Ramos (cell line): ENCODE measurements at regions not wholly inside any gene's neighbourhood (a gene's known extent, or its start where the extent isn't known, plus 50 kb on each side); places are given as distances from the start of the nearest gene placed in this dataset.

Experiments used
- in situ Hi-C: fragments of 300-500 bp; cut with MboI; formaldehyde crosslinking; loops from one replicate; pipeline ENCODE4 v1.14.3; 2022; ENCODE audit warnings: low sequenced_read_pairs; ENCODE audit not compliant: unreplicated experiment

DNA sequence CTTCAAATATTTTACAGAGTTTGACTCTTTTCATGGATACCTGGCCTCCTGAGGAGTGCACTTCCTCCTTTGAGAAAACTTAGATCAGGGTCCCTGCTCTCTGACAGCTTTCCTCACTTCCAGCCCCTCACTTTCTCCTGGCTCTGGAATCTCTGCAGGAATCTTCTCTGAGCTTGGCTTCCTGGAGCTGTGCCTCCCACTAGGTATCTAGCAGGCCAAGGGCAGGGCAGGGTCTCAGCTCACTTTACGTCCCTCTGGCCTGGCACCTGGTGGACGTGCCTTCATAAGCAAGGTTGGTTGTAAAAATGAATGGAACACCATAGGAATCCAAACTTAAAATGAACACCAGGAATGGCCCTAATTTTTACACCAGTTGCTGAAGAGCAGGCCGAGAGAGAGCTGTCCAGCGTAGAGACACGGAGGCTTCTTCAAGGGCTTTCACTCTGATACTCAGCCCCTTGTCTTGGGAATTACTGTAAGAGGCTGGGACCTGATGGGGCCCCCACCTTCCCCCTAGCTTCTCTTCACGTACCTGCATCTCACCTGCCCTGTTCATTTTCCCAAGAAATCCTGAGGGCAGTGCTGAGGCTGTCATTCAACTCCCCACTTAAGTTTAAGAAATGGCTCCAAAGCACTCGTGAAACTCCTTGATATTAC lies 426.9 kb upstream of the ID2 start:
- in situ Hi-C loops = no loop called here

DNA sequence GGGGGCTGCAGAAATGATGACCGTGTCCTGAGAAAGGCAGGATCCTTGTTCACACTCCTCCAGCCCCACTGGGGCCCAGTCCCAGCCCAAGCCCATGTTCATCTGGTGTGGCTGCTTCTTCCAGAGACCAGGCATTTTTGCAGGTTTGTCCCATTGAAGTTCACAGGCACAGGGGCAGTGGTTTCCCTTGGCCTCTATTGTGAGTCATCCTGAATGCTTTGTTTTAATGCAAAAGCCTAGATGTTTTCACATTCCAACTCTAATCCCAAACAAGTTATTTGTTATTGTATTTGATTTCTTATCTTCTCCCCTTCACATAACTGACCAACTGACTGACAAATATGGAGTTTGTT lies 426.4 kb upstream of the ID2 start:
- in situ Hi-C loops = no loop called here

DNA sequence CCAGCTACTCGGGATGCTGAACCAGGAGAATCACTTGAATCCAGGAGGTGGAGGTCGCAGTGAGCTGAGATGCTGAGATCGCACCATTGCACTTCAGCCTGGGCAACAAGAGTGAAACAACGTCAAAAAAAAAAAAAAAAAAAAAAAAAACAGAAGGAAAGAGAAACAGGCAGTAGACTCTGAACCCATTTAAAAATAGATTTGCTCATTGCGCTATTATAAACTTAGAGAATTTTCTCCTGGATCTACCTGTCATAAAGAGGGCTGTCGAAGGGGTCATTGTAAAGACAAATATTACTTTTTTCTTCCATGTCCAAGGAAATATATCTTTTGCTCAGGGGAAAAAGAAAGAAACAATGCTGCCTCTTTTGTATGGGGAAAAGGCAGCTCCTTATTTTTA lies 425.0 kb upstream of the ID2 start:
- in situ Hi-C loops = no loop called here

DNA sequence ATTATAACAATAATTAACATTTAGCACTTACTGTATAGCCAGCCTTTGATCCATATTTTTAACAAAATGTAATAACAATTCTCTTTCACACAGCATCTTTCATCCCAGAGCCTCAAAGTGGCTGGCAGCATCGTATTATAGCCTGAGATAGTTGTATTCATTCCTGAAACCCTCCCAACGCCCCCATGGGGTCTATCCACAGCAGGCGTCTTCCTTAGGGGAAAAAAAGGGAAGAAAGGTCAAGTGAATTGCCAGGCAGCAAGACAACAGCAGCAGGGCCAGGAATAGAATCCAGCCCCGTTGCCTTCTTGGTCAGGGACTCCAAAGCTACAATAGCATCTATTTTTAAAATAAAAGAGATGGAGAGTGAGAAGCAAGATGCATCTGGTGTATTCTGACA lies 424.4 kb upstream of the ID2 start:
- in situ Hi-C loops = no loop called here

DNA sequence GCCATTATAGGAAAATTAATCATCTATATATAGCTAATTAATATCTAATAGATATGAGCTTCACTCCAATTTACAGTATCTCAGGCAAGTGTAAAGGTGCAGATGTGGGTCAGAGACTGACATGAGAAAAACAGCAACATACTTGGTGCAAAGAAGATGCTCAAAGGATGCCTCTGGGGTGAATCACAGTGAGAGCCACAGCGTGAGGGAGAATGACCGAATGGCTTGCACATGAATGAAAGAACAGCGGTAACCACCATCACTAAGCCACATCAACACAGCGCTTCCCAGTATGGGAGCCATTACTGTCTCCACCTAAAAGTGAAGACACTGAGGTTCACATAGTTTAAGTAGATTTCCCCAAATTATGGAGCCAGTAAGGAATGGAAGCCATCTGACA lies 423.4 kb upstream of the ID2 start:
- in situ Hi-C loops = no loop called here

DNA sequence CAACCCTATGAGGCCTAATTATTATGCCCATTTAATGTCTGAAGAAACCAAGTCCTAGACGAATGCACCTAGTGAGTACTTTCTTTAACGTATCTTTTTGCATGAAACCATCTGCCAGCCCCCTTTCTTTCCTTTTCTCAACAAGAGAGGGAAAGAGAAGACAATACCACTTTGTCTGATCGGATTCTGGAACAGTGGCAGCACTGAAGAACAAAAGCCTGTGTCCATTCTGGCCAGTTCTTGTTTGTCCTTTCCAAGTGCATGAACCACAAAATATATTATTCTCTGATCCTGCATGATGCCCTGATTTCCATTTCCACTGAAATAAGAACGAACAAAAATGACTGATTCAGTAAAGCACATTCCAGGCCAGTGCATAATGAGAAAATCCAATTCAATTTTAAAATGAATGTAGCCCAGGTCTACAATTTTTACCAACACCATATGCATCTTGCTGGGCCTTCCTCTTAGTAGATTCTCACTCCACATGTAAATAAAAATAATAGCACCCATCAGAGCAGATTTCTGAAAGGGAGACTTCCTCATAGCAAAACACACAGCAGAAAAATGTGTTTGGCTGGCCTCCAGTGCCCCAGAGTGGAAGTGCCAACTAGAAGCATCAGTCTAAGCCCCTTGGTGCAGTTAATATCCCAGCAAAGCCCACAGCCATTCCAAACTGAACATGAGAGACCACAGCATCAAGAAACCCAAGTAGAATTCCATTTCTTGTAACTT lies 422.6 kb upstream of the ID2 start:
- in situ Hi-C loops = no loop called here

DNA sequence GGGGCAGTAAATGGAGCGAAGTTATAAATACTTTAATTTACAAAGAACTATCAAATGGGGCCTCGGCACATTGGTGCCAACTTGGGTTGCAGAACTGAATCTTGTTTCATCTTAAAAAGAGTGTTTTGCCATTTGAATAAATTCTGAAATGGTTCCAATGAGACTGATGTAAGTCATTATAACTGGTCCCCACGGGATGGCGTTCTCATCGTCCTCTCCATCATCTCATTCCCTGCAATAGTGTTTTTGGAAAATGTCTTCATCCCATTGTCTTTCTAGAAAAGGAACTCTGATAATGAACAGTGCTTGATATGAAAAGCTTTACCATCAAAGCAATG lies 422.0 kb upstream of the ID2 start:
- in situ Hi-C loops = no loop called here

DNA sequence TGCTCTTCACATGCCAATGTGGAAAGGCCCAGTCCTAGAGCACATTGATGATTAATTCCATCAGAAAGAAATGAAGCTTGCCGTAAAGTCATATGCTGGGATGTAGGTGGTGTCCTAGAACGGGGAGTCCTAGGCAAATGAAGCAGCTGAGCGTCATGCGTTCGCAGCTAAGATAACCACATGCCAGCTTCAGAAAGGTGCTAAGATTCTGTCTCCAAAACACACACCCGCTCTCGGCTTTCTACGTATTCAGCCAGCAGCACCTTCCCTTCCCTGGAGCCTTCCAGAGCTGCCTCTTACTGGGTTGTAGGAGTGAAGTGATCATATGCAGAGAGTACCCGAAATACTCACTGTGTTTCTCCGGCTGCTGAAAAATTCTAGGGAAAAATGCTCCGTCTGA lies 421.6 kb upstream of the ID2 start:
- in situ Hi-C loops = no loop called here

DNA sequence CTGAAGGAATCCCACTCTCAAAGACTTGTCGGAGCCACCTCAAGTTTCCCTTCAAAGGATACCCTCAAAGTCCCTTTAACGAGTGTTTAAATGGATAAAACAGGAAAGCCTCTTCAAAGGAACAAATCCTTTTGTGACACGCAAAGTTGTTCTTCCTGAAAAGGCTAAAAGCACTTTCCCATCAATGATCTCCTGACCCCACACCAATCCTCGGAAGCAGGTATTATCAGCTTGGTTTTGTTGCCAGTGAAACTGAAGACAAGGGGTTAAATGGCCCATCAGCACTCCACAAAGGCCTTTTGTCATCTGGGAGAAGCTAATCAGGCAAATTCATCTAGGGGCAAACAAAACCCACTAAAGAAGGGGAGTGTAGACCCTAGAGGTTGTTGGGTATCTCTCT lies 418.0 kb upstream of the ID2 start:
- in situ Hi-C loops = no loop called here

DNA sequence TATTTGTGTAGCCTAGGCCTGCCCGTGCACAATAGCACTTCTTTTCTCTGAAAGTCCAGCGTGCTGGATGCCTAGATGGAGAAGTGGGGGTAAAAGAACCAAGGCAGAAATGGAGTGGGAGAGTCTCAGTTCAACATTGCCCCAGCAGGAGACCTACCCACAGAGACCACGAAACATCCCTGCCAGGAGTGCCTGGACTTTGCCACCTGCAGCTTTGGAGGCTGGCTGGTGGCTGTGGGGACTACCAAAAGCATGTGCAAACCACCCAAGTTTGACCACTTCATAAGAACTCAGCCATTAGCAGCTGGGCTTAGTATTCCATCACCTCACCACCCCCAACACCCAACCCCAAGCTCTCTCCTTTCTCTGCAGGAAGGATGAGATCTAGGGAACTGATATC lies 416.9 kb upstream of the ID2 start:
- in situ Hi-C loops = no loop called here

DNA sequence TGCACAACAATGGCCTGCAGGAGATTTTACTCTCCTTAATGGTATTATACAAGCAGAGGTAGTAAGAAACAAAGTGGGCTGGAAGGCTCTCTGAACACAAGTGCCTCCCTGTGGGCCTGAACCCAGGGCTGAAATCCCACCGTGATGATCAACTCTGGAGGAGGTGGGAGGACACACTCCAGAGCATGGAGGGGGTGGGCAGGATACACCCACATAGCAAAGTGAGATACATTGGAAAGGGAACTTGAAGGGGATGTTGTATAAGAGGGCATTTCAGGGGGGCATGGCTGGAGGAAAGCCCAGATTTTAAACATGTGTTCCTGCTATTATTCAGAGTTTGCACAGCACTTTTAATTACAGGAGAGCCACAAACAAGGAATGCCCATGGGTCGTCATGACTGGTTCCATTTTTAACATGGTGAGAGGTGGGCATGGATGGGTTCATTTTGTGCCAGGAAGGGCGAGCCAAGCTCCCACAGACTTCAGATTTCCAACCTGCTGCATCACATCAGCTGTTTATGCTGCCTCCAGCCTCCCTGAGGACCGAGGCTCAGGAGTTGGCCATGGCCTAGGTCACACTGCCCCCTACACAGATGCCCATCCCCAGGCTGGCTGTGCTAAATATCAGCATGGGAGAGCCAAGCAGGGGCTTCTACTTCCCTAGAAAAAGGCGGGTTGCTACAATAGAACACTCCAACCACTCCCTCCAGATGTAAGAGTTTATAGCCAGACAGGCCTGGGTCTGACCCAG lies 416.2 kb upstream of the ID2 start:
- in situ Hi-C loops = no loop called here

DNA sequence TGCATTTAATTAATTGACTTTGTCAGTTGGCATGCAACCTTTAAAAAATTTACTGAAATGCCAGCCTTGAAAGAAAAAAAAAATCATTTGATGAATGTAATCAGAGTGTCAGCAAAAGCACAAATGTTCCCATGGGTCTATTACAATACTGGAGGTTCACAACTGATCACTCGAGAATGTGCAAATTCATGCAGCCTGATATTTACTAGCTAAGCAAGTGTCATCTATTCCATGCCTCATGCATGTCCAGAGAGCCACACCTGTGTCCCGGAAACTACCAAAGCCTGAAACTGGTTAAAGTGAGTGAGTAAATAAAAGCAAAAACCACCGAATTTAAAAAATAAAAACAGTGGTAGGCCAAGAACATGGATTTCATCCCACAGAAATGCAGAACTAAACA lies 415.3 kb upstream of the ID2 start:
- in situ Hi-C loops = no loop called here

DNA sequence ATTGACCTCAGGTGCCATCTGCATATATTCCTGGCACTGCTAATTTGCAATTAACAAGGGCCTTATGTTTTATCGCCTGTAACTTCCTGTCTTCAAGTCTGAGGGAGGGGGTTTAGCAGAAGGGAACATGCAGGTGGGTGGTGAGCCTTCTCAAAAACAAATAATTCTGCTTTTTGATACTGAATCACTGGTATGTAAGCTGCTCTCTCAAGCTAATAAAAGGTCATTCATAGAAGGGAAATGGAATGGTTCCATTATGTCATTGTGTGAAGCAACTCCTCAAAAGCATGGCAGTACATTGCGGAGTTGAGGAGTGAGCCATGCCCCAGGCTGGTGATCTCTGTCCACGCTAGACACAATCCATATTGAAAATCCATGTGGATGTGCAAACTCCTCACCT lies 414.8 kb upstream of the ID2 start:
- in situ Hi-C loops = no loop called here

DNA sequence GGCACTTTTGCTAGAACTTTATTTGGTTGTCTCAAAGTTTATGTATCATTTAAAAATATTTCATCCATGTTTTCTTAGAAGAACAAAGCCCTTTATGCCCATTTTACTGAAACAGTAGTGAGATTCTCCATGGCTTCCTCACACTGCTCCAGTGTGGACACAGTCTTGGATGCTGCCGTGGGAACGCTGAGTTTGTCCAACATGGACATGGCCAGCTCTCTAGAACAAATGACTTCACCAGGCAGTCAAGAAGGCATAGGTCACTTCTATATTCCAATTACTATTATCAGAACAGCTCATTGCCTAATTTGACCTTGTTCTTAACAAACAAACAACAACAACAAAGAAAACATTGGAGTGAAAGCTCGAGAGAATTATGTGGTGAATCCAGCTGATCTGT lies 414.1 kb upstream of the ID2 start:
- in situ Hi-C loops = no loop called here

DNA sequence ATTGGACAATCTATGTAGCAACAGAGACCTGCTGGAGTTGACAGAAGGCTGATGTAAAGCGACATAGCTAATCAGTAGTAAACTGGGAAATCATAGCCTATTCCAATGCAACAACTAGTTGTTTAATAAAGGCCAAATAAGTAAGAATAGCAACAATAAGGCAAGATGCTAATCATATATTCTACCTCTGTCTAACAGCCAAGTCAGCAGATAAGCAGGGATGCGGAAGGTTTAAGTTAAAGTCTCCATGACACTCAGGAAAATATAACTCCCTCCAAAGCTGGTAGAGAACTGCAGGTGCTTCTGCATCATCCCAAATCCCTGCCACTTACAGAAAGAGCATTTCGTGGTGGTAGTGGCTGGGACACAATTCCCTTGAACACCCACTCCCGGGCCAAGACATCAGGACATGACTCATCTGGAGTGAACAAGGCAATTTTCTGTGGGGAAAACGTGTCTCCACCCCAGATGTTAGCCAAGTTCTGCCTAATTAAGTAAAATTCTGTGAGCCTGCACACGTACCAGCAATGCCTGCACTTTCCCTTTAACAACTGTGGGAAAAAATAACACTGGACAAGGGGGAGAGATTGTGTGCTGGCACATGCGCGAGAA lies 413.6 kb upstream of the ID2 start:
- in situ Hi-C loops = no loop called here

DNA sequence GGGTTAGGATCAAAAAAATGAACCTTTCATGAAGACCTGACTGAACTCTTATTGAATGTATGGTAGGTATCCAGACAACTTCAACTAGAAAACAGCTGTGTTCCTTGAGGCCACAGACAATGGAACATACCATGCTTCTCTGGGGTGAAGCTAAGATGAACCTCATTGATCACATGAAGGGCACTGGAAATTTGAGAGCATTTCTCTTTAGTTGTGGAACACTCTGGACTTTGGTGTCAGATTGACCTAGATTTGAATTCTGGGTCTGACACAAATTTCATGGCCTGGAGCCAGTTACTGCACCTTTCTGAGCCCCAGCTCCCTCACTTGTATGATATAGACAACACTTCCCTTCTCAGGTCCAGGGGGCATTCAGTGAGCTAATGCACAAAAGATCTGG lies 411.2 kb upstream of the ID2 start:
- in situ Hi-C loops = no loop called here

DNA sequence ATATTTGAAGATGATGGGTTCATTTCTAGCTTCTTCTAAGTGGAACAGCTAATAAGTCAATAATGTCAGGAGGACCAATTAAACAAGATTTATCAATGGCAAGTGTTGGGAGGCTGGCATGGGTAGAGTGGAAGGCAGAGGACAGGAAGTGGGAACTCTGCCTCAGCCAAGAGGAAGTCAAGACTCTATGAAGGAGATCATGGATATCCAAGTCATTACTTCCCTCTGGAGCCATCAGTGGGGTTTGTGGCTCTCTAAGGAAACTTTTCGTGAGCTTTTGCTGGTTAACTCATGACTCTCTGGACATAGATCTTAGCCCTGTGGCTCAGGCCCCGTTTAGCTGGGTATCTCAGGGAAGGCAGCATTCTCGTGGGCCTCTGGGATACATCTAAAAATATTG lies 410.4 kb upstream of the ID2 start:
- in situ Hi-C loops = no loop called here

DNA sequence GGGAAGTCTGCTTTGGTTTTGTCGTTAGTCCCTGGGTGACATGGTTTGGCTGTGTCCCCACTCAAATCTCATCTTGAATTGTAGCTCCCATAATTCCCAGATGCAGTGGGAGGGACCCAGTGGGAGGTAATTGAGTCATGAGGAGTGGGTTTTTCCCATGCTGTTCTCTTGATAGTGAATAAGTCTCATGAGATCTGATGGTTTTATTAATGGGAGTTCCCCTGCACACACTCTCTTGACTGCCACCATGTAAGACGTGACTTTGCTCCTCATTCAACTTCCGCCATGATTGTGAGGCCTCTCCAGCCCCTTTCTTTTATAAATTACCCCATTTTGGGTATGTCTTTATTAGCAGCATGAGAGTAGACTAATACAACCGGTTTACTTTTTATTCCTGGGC lies 405.8 kb upstream of the ID2 start:
- in situ Hi-C loops = no loop called here

DNA sequence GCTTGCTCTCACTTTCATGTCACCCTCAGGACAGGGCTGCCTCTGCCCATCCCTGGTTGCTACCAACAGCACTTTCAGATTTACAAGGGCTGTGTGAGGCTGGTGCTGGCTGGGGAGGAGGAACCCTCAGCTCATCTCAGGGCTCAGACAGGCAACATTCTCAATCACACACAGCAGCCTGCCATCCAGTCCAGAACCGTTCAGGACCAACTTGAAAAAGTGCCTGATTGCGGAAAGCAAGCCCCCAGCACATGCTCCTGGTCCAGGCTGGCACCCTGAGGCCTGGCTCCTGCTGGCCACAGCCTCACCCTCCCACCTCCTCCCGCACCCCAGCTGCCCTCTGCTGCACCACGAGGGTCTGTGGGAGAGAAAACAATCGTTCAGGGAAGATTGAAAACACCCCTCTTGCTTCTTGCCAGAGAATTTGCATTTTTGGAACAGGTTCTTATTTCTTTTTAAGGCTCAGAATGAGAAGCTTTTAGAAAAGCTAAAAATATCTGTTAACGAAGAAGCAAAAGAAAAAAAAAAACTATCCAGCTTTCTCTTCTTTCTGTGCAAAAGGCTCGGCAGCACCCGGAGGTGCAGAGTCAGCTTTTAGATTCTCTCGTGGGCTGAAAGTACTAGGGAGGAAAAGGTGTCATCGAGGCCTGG lies 403.8 kb upstream of the ID2 start:
- in situ Hi-C loops = no loop called here

DNA sequence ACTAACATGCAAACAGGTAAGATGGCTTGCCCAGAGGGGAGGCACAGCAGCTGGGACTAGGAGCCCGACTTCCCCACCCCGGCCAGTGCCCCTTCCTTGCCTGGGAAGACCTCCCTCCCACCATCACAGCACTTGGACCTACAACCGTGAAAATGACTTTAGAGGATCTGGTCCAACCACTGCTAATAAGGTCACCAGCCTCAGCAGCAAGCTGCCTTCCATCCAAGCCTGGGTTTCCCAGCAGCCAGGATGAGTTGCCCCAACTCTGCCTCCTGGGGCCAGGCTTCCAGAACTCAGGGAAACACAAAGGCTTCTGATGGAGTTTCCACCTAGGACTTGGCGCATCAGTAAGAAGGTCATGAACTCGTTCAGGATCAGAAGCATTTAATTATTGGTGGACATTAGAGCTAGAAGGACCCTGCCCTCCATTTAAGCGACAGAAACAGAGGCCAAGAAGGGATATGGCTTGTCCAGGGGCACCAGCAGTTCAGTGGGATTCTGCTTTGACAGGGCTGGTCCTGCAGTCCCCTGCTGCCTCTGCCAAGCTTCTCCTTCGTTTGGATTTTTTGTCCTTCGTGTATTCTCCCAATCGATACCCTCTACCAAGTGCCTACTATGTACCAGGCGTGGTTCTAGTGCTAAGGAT lies 403.0 kb upstream of the ID2 start:
- in situ Hi-C loops = no loop called here
